Prostate gland (tissue), 2 donors: ENCODE measurements at regions not wholly inside any gene's neighbourhood (a gene's known extent, or its start where the extent isn't known, plus 50 kb on each side); places are given as distances from the start of the nearest gene placed in this dataset.

Experiments
- DNase-seq: peaks from one replicate; pipeline ENCODE4 v3.0.0-alpha.2; 2019; ENCODE audit warnings: low spot score
- H3K27ac ChIP-seq, 2 donors: fragments of 200-600 bp; sonication (generic); 2 replicates each; pipeline ENCODE4 v1.5.1; 2017 to 2019
- H3K27me3 ChIP-seq: fragments of 200-600 bp; sonication (generic); replicated peaks from 2 replicates; pipeline ENCODE4 v1.5.1; 2019; ENCODE audit not compliant: insufficient read depth
- H3K36me3 ChIP-seq, 2 donors: fragments of 200-600 bp; sonication (generic); 1 replicate in 1 of 2; 2 replicates in 1 of 2; pipeline versions ENCODE4 v1.5.1 to v1.8.1; 2017 to 2019
- H3K4me1 ChIP-seq: fragments of 200-600 bp; sonication (generic); replicated peaks from 2 replicates; pipeline ENCODE4 v1.5.1; 2019
- H3K4me3 ChIP-seq, 2 donors: fragments of 200-600 bp; sonication (generic); 2 replicates each; pipeline ENCODE4 v1.5.1; 2017 to 2019
- H3K9me3 ChIP-seq: fragments of 200-600 bp; sonication (generic); 2 replicates; pipeline ENCODE4 v1.5.1; 2017
- CTCF ChIP-seq, 4 experiments: fragments of 200-600 bp in 2 of 4; fragments of 450-650 bp in 2 of 4; sonication (generic) in 2 of 4; IDR thresholded peaks; 1 replicate in 3 of 4; 2 replicates in 1 of 4; pipeline ENCODE4 v1.5.1; 2016 to 2019; ENCODE audit warnings: antibody characterized with exemption in 4 of 4, mild to moderate bottlenecking in 2 of 4, moderate library complexity in 2 of 4
- POLR2A ChIP-seq: fragments of 450-650 bp; IDR thresholded peaks from one replicate; pipeline ENCODE4 v1.6.1; 2016; ENCODE audit warnings: antibody characterized with exemption, mild to moderate bottlenecking
- POLR2AphosphoS5 ChIP-seq: sonication (generic); formaldehyde crosslinking; IDR thresholded peaks from one replicate; pipeline ENCODE4 v1.6.1; 2017; ENCODE audit warnings: antibody characterized with exemption
- WGBS: methylation state at CpG from one replicate; pipeline ENCODE4 v1.1.5; 2018; 5-methylcytosine and 5-hydroxymethylcytosine counted together
- intact Hi-C: fragments of 100-400 bp; cut with DNase I; formaldehyde crosslinking; loops from one replicate; pipeline ENCODE4 v1.14.2; 2022

DNA sequence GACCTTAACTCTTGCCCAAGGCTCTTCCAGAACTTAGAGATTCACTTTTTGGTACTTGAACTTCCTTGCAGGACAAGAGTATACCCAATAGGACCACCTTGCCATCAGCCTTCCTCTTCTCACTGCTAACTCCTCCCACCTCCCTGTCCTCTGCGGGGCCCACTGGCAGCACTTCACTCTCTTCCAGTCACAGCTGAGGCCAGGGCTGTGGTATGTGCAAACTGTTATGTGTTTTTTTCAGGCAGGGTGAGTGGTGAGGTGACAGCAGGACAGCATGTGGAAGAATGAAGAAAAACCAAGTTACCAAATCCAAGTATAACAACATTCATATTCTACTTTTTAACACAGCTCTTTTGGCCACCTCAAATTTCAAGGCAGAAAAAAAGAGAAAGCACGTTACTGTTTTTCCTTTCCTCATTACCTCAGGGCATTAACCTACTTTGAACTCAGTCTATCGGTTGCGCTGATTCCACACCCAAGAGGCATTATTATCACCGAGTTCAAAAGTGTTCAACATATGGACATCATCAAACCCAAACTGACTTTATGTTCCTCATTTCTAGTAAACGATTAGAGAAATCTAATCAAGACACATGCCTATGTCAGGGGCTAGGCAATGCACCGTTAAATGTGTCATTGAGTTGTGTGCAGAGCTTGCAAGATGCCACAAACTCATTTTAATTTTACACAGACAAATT lies 605.2 kb upstream of the SYT4 start:
- Histone ChIP-seq H3K36me3 (no peaks in the 10 kb centered on the region), H3K9me3 (no peaks in the 10 kb centered on the region), H3K4me3 (no peak overlapping the region), H3K4me1 (no peaks in the 10 kb centered on the region), H3K27me3 (no peaks in the 10 kb centered on the region), H3K27ac (no peak overlapping the region)
- TF ChIP-seq CTCF (IDR thresholded peaks at IDR 0.05) (no peak), POLR2A (no peak), POLR2AphosphoS5 (no peak)
- 71% methylated on average over 7 of the region's 7 CpGs for WGBS
- no peak for DNase-seq
- intact Hi-C loops: no loop called here

DNA sequence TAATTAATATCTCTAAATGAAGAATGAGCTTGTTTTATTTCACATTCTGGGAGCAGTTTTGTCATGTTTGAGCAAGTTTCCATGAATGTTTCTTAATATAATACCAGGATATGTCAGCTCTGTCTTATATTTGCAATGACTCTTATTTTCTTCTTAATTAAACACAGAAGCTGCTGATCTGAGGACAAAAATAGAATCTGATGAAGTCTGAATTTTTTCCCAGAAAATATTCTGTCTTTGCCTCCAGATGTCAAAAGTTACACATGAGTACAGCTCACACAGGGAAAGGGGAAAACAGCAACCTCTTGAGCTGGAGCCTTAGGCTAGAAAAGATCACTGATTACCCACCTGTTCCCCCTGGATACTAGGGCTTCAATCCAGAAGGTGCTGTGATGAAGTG lies 606.6 kb upstream of the SYT4 start:
- no peak for DNase-seq
- intact Hi-C loops: no loop called here
- H3K4me1 ChIP-seq: no peaks in the 10 kb centered on the region
- H3K27ac ChIP-seq: no peak overlapping the region
- TF ChIP-seq POLR2AphosphoS5: no peak
- no peak for TF ChIP-seq POLR2A
- TF ChIP-seq CTCF (IDR thresholded peaks at IDR 0.05): no peak
- H3K4me3 ChIP-seq: no peak overlapping the region
- H3K9me3 ChIP-seq: no peaks in the 10 kb centered on the region
- no peaks in the 10 kb centered on the region for H3K27me3 ChIP-seq
- H3K36me3 ChIP-seq: no peaks in the 10 kb centered on the region

- Histone ChIP-seq H3K36me3 (no peaks in the 10 kb centered on the region), H3K4me3 (no peak overlapping the region), H3K4me1 (no peaks in the 10 kb centered on the region), H3K27ac (no peak overlapping the region), H3K9me3 (no peaks in the 10 kb centered on the region), H3K27me3 (no peaks in the 10 kb centered on the region)
- WGBS: 94% methylated on average over 1 of the region's 1 CpG
- TF ChIP-seq POLR2AphosphoS5 (no peak), POLR2A (no peak), CTCF (IDR thresholded peaks at IDR 0.05) (no peak)
- intact Hi-C loops: no loop called here
- no peak for DNase-seq
Observed at GRCh38 chr18:43886341-43886740, 609.1 kb upstream of the SYT4 start.

- 70% methylated on average over 2 of the region's 2 CpGs for WGBS
Observed at GRCh38 chr18:43887491-43887890, 610.2 kb upstream of the SYT4 start.

More at GRCh38 chr18:43887491-43887890, 610.2 kb upstream of the SYT4 start:
- Histone ChIP-seq H3K27me3 (no peaks in the 10 kb centered on the region), H3K36me3 (no peaks in the 10 kb centered on the region), H3K4me3 (no peak overlapping the region), H3K9me3 (no peaks in the 10 kb centered on the region), H3K4me1 (no peaks in the 10 kb centered on the region), H3K27ac (no peak overlapping the region)
- TF ChIP-seq POLR2A (no peak), POLR2AphosphoS5 (no peak), CTCF (IDR thresholded peaks at IDR 0.05) (no peak)
- intact Hi-C loops: no loop called here
- DNase-seq: no peak
